ENCODE measurements at regions not wholly inside any gene's neighbourhood (a gene's known extent, or its start where the extent isn't known, plus 50 kb on each side); places are given as distances from the start of the nearest gene placed in this dataset.
A peak's percentile ranks its signal among the peaks of the same experiment; 100 is the strongest.

DNA sequence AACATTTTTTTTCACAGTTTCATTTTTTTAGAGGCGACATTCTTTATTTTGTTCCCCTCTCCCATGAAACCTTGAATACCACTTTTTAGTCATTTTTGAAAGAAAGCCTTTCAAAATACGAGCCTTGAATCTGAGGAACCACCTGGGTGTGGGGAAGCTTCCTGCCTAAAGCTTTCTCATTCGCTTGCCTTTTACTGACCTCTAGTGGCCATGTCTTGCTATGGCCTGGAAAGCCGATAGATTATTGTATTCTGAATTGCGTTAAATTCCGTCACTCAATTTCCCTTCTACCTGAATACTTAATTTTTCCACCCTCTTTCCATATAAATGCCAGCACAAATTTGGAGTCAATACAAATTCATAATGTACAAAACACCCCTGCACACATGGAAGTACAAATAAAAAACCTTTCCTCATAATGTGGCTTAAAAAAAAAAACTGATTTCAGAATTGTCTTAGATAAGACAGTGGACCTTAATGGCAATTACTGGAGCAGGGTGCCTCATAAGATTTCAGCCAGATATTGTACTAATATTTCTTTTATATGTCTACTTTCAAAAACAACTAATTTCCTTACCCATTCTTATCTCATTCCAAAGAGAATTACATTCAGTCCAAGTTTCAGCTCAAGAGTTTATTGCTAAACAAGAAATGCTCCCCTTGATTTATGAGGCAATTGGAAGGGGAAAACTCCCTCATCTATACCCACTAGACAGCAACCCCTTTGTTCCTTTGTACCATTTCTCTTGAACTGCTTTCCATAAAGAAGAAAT, 217.9 kb downstream of the CENPC start (continued):
- TF ChIP-seq ZFP36 (IDR thresholded peaks at IDR 0.05; ENCODE audit: borderline replicate concordance, low read depth, low read length, partially characterized antibody) (no peak), ELF3 (CRISPR knock-in tag; IDR thresholded peaks at IDR 0.05) (0 out of 2 replicates have a peak, but pooled peaks have one; percentile 22), ZNF431 (CRISPR knock-in tag; IDR thresholded peaks at IDR 0.05; ENCODE audit: borderline replicate concordance, low read depth) (no peak), ZMAT3 (CRISPR knock-in tag; conservative IDR thresholded peaks at IDR 0.05) (no peak)
- TF ChIP-seq, protein P1, sequence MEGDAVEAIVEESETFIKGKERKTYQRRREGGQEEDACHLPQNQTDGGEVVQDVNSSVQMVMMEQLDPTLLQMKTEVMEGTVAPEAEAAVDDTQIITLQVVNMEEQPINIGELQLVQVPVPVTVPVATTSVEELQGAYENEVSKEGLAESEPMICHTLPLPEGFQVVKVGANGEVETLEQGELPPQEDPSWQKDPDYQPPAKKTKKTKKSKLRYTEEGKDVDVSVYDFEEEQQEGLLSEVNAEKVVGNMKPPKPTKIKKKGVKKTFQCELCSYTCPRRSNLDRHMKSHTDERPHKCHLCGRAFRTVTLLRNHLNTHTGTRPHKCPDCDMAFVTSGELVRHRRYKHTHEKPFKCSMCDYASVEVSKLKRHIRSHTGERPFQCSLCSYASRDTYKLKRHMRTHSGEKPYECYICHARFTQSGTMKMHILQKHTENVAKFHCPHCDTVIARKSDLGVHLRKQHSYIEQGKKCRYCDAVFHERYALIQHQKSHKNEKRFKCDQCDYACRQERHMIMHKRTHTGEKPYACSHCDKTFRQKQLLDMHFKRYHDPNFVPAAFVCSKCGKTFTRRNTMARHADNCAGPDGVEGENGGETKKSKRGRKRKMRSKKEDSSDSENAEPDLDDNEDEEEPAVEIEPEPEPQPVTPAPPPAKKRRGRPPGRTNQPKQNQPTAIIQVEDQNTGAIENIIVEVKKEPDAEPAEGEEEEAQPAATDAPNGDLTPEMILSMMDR (CRISPR knock-in tag; IDR thresholded peaks at IDR 0.05), result peak; percentile 84
- TF ChIP-seq, protein P2, sequence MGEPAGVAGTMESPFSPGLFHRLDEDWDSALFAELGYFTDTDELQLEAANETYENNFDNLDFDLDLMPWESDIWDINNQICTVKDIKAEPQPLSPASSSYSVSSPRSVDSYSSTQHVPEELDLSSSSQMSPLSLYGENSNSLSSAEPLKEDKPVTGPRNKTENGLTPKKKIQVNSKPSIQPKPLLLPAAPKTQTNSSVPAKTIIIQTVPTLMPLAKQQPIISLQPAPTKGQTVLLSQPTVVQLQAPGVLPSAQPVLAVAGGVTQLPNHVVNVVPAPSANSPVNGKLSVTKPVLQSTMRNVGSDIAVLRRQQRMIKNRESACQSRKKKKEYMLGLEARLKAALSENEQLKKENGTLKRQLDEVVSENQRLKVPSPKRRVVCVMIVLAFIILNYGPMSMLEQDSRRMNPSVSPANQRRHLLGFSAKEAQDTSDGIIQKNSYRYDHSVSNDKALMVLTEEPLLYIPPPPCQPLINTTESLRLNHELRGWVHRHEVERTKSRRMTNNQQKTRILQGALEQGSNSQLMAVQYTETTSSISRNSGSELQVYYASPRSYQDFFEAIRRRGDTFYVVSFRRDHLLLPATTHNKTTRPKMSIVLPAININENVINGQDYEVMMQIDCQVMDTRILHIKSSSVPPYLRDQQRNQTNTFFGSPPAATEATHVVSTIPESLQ (CRISPR knock-in tag; conservative IDR thresholded peaks at IDR 0.05), result no peak
- TF ChIP-seq, protein P3, sequence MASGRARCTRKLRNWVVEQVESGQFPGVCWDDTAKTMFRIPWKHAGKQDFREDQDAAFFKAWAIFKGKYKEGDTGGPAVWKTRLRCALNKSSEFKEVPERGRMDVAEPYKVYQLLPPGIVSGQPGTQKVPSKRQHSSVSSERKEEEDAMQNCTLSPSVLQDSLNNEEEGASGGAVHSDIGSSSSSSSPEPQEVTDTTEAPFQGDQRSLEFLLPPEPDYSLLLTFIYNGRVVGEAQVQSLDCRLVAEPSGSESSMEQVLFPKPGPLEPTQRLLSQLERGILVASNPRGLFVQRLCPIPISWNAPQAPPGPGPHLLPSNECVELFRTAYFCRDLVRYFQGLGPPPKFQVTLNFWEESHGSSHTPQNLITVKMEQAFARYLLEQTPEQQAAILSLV (CRISPR knock-in tag; IDR thresholded peaks at IDR 0.05; ENCODE audit: borderline replicate concordance), result no peak

Measured in HepG2 (cell line).